M059J (cell line): ENCODE measurements at regions not wholly inside any gene's neighbourhood (a gene's known extent, or its start where the extent isn't known, plus 50 kb on each side); places are given as distances from the start of the nearest gene placed in this dataset.
A peak's percentile ranks its signal among the peaks of the same experiment; 100 is the strongest.

Source experiments
- DNase-seq: peaks from one replicate; pipeline ENCODE4 v3.0.0-alpha.2; 2012; ENCODE audit warnings: low read depth

DNA sequence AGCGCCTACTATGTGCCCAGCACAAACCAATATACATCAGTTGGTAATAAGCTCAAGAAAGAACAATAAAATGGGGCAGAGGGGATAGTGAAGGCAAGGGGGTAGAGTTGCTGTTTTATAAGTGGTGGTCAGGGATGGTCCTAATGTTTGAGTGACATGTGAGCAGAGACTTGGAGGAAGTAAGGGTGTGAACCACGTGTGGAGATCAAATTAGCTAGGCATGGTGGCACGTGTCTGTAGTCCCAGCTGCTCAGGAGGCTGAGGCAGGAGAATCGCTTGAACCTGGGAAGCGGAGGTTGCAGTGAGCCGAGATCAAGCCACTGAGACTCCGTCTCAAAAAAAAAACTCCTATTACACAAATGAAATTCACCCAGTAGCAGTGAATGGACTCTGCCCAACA, 56.5 kb downstream of the IRX6 start:
- DNase-seq = no peak

DNA sequence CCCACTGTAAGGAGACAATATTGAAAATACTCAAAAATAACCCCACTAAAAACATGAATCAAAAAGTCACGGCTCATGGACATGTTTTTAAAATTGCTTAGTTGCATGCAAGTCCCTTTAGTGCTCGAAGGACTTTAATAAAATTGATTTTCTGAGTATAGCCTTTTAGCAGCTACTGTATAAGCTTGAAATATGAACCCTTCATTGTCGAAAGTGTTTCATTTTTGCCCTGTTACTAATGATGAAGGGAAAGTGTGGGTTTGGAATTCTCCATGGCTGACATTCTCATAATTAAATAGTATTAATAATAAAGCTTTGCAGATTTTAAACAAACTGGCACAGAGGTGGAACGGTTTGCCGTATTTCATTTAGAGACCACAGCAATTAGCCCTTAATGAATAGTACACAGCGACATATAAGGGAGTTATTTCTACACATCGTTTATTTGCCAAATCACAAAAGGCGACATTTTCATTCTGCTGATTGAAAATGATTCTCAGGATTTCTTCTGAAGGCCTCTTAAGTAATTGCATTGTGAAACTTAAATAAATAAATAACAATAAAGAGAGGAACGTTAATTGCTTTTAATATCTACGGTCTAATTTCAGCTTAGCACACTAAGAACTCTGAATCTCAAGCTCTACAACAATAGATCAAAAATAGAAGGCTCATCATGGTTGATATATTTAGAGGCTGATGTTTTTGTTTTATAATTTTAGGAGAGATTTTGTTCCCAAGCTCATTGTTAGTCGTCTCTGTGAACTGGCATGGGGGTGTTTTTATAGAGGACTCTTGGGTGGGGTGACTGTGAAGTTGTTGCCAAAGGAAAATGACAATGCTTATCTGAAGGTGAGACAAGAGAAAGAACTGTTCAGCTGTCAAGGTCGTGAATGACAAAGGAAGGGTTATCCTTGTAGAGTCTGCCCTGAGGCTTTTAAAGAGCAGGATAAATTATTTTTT, 60.6 kb downstream of the IRX6 start:
- DNase-seq = no peak

DNA sequence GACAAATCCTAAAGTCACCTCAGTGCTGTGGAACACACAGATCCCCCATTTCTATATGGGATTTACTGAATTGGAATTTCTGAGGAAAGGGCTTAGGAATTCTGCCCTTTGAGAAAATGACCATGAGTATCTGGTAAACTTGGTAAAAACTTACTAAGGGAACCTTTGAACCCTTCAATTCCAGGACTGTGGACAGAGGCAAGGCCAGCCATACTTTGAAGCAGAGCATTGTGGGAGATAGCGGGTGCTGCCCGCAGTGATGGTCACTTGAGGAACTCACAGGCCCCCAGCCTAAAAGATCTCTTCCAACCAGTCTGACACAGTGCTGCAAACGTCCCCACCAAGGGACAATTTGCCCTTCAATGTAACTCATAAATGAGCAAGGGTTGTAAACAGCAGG, 61.4 kb downstream of the IRX6 start:
- DNase-seq = no peak

DNA sequence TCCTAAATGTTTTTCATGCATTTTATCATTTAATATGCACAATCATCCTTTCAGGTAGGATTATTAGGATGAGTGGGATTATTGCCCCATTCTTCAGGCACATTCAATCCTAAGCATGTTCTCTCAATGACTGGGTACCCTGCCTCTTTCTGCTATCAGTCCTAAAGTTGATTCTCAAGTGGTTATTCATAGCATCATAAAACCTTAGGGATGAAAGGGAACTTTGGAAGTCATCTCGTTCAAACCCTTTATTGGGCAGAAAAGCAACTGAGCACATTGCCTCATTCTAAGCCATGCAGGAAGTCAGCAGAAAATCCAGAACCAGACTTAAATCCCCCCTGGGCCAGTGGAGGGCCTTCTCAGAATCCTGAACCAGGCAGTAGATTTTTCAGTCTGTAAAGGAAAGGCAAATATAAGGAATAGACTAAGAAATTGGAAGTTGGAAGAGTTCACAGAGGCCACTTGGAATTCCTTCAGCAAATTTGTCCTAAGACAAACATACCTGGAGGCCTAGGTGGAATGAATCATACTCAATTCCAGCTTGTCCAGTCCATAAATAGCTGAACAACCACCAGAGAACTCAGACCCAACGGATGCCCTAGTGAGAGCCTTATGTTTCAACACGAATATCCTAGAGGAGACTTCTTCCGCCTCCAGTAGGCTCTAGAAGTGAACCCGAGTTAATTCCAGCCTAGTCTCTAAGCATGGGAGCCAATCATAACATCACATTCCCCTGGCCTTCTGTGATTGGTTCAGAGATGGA, 62.7 kb downstream of the IRX6 start:
- DNase-seq = no peak

DNA sequence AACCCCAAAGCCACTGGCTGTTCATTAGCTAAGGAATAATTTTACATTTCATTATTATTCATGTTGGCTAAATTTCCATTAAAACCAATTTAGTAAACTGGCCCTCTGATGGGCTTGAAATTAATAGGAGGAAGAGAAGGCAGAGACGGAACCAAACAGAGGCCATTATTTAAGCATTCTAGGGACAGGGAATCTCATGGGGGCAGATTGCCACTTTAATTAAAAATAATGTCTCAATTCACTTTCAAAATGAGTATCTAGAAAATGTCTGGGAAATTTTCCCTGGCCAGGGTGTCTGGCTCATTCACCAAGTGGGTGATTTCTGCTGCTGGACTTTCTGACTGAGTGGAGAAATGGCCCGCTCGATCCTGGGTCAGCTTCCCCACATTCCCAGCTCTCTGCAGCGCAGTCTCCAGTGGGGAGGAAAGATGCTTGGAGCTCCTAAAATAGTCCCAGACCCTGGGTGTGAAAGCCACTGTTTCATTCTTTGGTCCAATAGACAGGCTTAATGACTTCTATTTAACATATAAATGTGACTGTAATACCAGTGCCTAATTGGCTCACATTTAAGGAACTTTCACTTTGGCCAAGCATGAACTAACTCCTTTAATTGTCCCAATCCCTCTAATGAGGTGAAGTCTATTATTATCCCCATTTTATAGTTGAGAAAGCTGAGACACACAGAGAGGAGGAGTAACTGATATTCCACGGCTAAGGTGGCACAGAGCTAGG, 64.3 kb downstream of the IRX6 start:
- DNase-seq = no peak

DNA sequence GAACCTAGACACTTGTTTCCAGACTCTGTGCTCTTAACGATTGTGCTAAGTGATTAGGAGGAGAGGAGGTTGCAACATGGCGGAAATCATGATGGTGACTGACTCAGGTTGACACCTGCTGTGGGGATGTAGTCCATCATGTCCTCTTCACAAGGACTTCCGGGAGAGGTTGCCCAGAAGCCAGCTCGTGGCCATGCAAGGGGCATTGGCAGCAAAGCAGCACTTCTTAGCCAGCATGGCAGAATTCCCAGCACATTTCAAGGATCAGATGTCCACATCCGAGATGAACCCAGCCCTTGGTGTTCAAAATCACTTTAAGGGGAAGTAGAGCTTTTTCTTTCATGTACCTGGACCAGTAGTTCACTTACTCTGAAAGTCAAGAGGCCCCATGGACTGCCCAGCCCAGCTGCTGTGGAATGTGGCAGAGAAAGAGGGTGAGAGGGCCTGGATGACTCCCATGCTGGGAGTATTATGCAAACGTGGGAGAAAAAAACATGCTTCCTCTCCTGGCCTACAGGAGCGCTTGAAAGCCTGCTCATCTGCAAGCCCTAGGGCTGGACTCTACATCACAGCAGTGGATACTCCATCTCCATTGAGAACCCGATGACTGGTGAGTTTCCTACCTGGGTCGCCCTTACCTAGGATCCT, 65.5 kb downstream of the IRX6 start:
- no peak for DNase-seq

GRCh38 chr16:55390630-55391237, 66.7 kb downstream of the IRX6 start:
- no peak for DNase-seq

DNA sequence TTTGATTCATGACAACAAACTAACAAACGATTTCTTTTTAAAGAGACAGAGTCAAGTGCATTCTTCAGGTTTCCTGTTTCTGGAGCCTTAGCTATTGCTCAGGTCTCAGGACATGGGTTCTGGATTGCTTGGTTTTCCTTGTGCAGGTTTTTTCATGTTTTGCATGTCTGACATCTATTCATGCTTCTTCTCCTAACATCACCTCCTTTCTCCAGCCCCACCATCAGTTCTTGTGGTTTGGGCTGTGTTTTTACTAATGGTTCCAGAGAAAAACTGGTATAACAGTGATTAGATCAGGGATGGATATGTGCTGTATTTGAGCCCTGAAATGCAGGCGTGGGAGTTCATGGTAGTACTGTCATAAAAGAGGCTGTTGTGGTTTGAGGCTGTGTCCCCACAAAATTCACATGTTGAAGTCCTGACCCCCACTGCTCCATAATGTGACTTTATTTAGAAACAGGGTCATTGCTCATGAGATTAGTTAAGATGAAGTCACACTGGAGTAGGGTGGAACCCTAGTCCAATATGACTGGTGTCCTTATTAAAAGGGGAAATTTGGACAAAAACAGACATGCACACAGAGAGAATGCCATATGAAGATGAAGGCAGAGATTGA, 67.9 kb downstream of the IRX6 start:
- DNase-seq = no peak

DNA sequence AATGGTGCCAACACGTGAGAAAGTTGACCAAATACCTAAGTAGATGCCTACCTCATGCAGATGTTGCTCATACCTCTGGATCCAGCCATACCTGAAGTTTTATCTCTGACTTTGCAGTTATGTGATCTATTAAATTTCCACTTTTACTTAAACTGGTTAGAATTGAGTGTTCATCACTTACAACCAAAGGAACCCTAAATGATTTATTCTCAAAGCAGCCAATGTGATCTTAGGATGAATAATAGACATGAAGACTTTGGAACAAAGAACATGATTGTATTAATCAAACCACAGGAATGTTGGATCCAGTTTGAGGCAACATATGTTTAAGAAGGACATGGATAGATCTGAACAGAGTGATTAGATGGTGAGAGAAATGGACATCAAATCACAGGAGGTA, 68.7 kb downstream of the IRX6 start:
- DNase-seq = no peak

DNA sequence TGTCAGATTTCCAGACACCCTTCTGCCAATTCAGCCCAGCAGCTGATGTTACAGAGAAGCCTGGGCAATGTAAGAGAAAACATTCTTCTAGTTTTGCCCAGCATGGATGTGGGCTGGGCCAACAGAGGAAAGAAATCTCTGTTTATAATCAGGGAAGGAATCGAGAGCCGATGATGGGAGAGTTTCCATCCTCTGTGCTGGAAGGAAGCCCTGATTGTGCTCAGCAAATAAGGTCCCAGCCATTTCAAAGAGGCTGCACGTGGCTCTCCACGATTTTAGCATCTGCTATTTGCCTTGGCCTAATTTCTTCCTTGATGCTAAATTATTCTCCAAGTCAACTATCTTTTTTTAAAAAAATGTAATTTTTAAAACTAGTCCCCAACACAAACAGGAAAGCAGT, 70.0 kb downstream of the IRX6 start:
- DNase-seq = no peak

DNA sequence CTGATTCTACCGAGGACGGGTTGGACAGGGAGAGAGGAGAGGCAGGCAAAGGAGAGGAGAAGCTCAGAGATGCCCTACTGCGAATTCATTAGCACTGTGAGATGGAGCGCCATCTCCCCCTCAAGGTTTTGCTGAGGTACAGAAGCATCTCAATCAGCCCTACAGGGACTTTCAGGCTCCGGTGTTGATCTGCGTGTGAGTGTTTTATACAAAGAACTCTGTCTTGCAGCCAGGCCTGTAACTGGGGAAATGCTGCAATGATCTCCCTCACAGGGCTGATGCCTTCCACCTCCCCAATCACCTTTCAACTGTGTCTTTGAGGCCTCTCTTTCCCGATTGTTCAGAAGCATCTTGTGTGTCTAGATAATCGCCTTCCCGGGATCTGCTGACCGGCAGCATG, 74.8 kb downstream of the IRX6 start:
- no peak for DNase-seq

DNA sequence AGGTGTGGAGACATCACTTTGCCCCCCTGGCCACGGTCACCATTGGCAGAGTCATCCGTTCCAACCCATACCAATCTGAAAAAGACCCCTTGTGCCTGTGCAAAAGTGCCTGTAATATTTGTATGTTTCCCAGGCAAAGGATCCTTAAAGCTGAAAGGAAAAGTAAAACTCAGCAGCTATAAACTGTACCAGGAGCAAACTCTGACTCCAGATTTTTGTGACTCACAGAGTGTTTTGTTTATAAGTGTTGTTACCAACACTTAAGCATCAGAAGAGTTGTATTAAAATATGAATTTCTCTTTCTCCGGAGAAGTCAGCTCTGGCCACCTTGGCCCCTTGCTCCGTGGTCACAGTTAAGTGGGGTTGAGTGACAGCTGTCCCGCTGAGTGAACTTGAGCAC, 75.9 kb downstream of the IRX6 start:
- peak; percentile 3 for DNase-seq

DNA sequence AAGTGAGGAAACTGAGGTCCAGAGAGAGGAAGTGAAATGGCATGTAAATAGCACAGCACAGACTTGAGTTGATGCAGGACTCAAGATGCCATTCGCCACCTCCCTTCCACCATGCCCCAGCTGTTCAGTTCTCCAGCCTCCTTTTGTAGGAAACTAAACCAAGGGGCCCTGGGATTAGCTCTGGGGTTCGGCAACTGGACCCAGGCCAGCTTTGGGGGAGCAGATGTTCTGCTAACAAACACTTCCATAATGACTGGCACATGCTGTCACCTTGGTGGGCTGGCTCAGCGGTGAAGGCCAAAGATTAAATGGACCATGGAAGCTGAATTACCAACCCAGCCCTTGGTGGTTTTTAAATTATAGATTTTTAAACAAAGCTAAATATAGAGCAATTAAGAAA, 77.0 kb downstream of the IRX6 start:
- DNase-seq = no peak

DNA sequence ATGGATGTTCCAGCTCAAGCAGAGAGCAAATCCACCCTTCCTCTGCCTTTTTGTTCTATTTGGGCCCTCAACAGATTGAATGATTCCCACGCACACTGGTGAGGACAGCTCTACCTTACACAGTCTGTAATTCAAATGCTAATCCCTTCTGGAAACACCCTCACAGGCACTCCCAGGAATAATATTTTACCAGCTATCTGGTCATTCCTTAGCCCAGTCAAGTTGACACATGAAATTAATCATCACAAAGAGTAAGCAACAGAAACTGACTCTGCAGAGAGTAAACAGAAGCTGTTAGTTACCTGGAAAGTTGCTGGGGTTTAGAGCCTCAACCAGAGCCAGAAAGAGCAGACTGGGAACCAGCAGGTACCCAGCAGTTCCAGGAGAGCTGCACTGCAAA, 75.5 kb upstream of the MMP2 start:
- DNase-seq = no peak

DNA sequence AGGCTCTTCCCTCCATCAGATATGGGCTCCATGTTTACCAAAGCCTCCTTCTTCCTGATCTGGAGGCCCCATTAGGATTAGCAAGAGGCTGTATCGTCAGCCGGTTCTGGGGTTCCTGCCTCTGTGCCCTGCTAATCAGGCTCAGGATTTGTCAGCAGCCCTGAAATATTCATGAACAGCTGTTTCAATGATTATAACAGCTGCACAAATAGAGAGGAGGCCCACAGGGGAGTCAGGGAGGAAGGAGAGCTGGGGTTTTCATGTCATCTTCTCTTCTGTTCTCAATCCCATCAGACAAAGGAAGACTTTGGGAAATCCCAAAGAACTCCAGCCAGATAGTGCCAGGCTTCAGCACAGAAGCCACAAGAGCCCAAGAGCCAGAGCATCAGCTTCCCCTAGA, 72.3 kb upstream of the MMP2 start:
- no peak for DNase-seq

DNA sequence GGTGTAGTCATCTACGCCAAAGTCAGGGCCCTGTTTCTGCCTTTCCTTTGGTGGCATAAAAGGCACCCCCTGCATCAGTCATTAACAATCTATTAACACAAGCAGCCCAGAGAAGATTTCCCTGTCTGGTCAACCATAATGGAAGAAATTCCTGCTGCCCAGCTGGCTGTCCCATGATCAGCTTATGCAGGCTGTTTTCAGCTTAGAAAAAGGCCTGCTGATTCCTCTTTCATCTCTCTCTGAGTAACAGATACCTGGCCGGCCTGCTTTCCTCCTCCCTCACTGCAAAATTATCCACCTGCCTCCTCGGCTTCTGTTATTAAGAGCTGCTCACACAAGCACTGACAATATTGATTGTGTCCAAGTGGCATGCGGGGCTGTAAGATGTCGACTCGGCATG, 70.3 kb upstream of the MMP2 start:
- DNase-seq = no peak

GRCh38 chr16:55411231-55411630, 67.8 kb upstream of the MMP2 start:
- DNase-seq = no peak

- DNase-seq = peak; percentile 10
Observed at GRCh38 chr16:55418586-55418985, 60.4 kb upstream of the MMP2 start.

GRCh38 chr16:55421226-55421625, 57.8 kb upstream of the MMP2 start:
- DNase-seq = no peak

- no peak for DNase-seq
Observed at GRCh38 chr16:55426865-55427484, 52.0 kb upstream of the MMP2 start.
